HG03135 (cell line): ENCODE measurements at regions not wholly inside any gene's neighbourhood (a gene's known extent, or its start where the extent isn't known, plus 50 kb on each side); places are given as distances from the start of the nearest gene placed in this dataset.

ENCODE experiments used
- ATAC-seq: cut with Tn5 transposase; IDR thresholded peaks from one replicate; pipeline ENCODE4 v1.9.1; 2021; ENCODE audit warnings: mild to moderate bottlenecking, moderate library complexity; ENCODE audit not compliant: unreplicated experiment

- ATAC-seq = peak; percentile 58
These were observed 533.3 kb downstream of the HACE1 start for GRCh38 chr6:104326173-104327001.

GRCh38 chr6:104325341-104326172 lies 534.2 kb downstream of the HACE1 start:
- no peak for ATAC-seq

GRCh38 chr6:104324301-104324700 lies 535.4 kb downstream of the HACE1 start:
- ATAC-seq = no peak

- no peak for ATAC-seq
These were observed 536.9 kb downstream of the HACE1 start for GRCh38 chr6:104322841-104323240.

DNA sequence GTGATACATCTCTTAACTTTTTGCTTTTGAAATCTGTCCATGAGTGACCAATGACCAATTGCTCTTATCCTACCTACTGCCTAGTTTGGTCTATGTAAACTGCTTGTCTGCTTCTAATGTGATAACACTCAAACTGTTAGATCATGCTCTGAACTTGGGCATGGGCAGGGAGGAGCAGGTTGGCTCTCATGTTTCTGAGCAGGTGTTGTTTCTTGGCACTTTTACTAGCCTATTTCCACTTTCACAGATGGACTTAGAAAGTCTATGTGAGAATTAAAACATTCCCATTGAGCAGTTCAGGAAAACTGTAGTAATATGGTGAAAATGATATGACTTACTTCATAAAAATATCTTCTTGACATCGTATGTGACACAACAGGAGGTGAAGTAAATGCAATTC lies 538.4 kb downstream of the HACE1 start:
- no peak for ATAC-seq

DNA sequence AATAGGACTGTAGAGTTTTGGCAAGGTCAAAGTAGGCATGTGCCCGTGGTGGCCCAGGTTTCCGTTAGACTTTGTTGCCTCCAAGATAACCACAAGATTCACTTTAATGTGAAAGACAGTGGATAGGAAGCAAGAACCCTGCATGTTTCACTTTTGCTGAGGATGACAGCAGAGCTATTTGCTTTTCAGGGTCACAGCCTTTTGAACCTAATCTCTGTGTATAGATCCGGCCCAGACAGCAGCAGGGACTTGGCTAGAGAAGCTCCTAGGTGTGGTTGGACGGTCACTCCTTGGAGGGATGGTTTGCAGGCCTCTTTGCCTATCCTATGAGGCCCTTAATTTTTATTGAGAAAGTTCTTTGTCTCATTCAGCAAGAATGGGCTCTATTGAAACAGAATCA lies 538.8 kb downstream of the HACE1 start:
- ATAC-seq = no peak

GRCh38 chr6:104312851-104313250 lies 546.9 kb downstream of the HACE1 start:
- no peak for ATAC-seq

GRCh38 chr6:104306211-104306610 lies 553.5 kb downstream of the HACE1 start:
- ATAC-seq = no peak

- no peak for ATAC-seq
These were observed 554.5 kb downstream of the HACE1 start for GRCh38 chr6:104305206-104305605.

DNA sequence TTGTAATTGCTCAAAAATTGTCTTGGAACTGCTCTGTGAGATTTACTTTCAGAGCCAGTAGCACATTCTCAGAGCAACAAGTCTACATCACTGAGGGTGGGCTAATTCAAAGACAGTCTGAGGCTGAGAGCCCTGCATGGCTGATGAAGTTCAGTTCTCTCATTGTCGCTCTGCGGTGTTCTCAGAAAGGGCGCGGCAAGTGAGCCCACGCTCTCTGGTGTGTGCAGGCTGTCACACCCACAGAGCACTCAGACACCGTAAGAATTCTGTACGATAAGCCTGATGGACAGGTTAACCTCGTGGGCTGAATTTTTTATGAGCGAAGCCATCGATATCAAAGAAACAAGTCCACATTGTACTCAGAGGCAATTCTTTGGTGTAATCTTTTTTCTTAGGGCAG lies 557.8 kb downstream of the HACE1 start:
- no peak for ATAC-seq

DNA sequence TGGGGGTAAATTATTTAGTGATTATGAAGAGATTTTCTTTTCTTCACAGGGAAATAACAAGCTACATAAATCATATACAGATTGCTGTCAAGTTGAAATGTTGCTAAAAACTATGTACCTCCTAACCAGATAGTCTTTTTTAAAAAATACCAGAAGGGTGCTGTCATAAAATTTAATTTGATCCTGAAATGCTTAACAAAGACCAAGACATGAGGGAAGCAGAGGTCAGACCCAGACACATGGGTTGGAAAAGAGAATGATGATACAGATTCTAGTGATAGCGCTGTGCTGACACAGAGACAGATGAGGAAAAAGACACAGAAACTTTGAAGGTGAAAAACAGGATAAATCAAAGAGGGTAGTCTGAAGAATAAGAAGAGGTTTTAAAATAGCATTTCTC lies 573.1 kb downstream of the HACE1 start:
- no peak for ATAC-seq

- no peak for ATAC-seq
These were observed 574.8 kb downstream of the HACE1 start for GRCh38 chr6:104284872-104285271.

DNA sequence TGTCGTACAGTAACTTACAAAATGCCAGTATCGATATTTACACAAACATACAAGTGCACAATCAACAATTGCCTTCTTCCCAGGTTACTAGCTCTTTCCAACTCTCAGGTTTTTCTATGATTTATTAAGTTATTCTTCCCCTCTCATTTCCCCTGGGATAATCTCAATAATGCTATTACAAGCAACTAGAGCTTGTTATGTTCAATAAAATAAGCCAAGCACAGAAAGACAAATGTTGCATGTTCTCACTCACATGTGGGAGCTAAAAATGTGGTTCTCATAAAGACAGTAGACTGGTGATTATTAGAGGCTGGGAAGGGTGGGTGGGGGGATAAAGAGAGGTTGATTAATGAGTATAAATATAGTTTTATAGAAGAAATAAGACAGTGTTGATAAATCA lies 577.1 kb downstream of the HACE1 start:
- ATAC-seq = no peak

DNA sequence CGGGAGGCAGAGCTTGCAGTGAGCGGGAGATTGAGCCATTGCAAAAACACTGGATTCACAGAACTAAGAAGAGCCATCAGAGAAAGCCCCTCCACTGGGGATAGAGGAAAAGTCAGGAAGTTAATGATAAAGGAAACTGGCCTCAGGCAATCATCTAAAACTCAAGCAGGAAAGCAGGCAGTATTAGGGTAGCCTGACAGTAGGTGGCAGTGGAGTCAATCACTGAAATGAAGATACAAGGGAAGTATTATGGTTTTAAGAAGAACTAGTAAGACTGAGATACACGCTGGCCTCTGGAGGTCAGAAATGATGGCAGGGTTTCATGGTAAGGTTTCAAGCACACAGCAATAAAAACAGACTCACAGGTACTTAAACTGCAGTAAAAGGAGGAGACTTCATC lies 578.3 kb downstream of the HACE1 start:
- ATAC-seq = no peak

GRCh38 chr6:104268389-104268788 lies 591.3 kb downstream of the HACE1 start:
- no peak for ATAC-seq

DNA sequence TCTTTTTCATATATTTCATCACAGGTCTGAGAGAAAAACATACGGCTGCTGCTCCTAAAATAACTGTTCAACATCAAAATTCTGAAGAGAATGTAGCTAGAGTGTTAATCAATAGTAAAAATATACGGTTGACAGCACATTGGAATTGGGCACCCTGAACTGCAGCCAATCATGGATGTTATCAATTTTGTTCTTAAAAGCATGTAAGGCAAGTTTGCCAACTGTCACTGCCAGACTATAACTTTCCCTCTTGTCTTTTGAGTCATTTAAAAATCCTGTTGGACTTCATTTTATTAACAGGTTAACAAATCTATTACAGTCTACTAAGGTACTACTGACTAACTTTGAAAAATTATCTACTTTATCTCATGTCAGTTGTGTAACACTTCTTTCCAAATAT lies 592.8 kb downstream of the HACE1 start:
- ATAC-seq = no peak

DNA sequence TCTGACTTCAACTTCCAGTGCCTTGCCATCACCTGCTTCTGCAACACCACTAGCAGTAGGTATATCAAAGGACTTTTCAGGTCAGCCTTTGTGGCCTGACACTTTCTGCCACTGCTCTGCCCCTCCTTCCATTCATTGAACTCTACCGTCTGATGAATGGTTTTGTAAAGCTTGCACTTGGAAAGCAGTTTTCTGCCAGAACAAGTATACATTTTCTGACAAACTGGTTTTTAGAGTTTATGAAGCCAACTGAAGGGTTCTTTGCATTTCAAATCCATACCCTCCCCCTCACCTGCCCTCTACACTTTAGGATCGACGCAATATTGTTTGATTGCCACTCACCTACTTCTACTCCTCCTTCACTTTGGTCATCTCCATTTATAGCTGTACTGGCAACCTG lies 603.1 kb downstream of the HACE1 start:
- ATAC-seq = no peak

DNA sequence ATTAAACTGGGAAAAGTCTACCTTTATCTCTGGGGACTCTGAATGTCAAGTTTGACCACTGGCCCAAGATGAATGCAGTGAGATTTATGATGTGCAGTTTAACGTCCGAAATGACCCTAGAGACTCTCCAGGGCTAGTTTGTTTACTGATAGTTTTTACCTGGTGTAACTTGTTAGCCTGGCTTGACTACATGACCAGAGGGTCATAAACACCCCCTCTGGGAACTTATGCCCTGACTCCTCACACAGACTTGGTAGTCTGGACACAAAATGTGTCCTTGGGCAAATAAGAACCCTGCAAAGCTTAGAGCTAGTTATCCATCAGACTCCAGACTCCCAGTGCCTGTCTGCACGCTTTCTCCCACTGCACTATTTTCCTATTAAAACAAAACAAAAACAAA lies 606.5 kb downstream of the HACE1 start:
- ATAC-seq = no peak

- no peak for ATAC-seq
These were observed 607.4 kb downstream of the HACE1 start for GRCh38 chr6:104252276-104252675.

DNA sequence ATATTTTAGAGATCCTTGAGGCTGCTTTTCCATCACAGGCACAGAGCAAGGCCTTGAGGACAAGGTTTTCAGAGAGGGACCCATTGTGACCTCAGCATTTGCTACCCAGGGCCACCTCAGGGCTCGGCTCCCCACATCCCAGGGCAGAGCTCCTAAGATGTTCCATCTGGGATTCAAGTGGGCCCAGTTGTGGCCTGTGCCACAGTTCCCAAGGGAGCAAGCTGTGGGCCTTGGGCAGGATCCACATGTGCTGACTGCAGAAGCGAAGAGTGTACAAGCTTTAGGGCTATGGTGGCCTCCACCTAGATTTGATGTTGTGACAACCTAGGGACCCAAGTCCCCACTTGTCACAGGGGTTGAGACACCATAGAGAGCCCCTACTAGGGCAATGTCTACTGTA lies 608.1 kb downstream of the HACE1 start:
- no peak for ATAC-seq

DNA sequence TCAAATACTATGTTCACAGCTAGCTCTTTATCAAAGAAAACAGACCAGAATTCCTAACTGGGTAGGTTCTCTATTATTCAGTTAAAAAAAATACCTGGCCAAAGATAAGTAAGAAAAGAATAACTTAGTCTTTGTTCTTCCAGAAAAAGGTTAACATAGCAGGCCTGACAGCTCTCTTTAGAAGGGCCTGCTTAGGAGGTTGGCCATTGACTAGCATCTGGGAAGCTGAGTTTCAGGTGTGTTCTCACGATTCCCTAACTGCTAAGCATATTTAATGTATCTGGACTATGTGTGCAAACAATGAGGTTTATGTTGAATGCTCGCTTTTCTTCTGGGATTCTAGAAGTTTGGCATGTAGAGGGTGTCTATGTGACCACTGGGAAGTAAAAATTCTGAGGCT lies 618.9 kb downstream of the HACE1 start:
- ATAC-seq = no peak

DNA sequence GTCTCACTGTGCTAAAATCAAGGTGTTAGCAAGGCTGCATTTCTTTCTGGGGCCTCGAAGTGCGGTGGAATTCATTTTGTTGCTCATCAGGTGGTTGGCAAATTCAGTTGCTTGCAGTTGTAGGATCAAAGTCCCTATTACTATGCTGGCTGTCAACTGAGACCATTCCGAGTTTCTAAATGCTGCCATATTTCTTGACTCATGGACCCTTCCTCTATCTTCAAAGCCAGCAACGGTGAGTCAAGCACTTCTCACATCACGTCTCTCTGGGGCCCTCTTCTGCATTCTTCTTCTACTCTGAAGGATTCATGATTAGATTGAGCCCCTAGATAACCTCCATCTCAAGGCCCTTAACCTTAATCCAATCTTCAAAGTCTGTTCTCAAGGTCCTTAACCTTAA lies 619.7 kb downstream of the HACE1 start:
- no peak for ATAC-seq
